ENCODE measurements at regions not wholly inside any gene's neighbourhood (a gene's known extent, or its start where the extent isn't known, plus 50 kb on each side); places are given as distances from the start of the nearest gene placed in this dataset.
"Not testable (repeated sequence)": the region's sequence is repeated elsewhere in the genome, so short reads cannot be mapped to it uniquely, and the experiment has no call there.

GRCh38 chr6:113049190-113049589 lies 702.1 kb downstream of the RFPL4B start:
- 91% methylated on average over 2 of the region's 2 CpGs for WGBS
- H3K36me3 ChIP-seq (ENCODE audit: insufficient read depth): no peaks in the 10 kb centered on the region
- no peak for DNase-seq (ENCODE audit: extremely low spot score)
- no peaks in the 10 kb centered on the region for H3K4me1 ChIP-seq (ENCODE audit: insufficient read depth)
- H3K27ac ChIP-seq (ENCODE audit: low read depth): no peak overlapping the region
- no peak overlapping the region for H3K4me3 ChIP-seq (ENCODE audit: low read depth, low read length)

- H3K4me3 ChIP-seq (ENCODE audit: low read depth, low read length): no peak overlapping the region
- DNase-seq (ENCODE audit: extremely low spot score): no peak
- no peaks in the 10 kb centered on the region for H3K4me1 ChIP-seq (ENCODE audit: insufficient read depth)
- WGBS: 67% methylated on average over 6 of the region's 6 CpGs
- H3K27ac ChIP-seq (ENCODE audit: low read depth): no peak overlapping the region
- no peaks in the 10 kb centered on the region for H3K36me3 ChIP-seq (ENCODE audit: insufficient read depth)
Measured at GRCh38 chr6:113050010-113050858, 703.1 kb downstream of the RFPL4B start.

DNA sequence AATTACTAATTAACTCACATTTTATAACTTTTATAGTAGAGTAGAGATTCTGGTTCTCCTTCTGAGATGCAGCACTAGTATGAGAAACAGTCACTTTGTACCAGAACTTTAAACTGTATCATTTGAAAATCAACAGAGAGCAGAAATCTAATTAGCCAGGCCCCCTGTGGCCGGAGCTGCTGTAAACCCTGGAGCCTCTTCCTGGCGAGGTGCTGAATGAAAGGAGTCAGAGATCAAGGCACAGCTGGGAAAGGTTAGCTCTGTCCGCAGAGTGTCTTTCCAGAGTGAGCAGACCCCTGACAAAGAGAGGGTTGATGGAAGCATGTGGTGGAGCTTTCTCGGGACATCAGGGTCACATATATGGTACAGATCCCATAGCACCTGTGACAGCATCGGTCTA lies 703.8 kb downstream of the RFPL4B start:
- 87% methylated on average over 5 of the region's 5 CpGs for WGBS
- Histone ChIP-seq H3K4me3 (ENCODE audit: low read depth, low read length) (no peak overlapping the region), H3K27ac (ENCODE audit: low read depth) (no peak overlapping the region), H3K4me1 (ENCODE audit: insufficient read depth) (no peaks in the 10 kb centered on the region), H3K36me3 (ENCODE audit: insufficient read depth) (no peaks in the 10 kb centered on the region)
- DNase-seq (ENCODE audit: extremely low spot score): no peak

- DNase-seq (ENCODE audit: extremely low spot score): peak; percentile 50
- WGBS: 36% methylated on average over 3 of the region's 3 CpGs
- no peak overlapping the region for H3K4me3 ChIP-seq (ENCODE audit: low read depth, low read length)
- no peaks in the 10 kb centered on the region for H3K36me3 ChIP-seq (ENCODE audit: insufficient read depth)
- no peaks in the 10 kb centered on the region for H3K4me1 ChIP-seq (ENCODE audit: insufficient read depth)
- H3K27ac ChIP-seq (ENCODE audit: low read depth): no peak overlapping the region
Measured at GRCh38 chr6:113052506-113052905, 705.4 kb downstream of the RFPL4B start.

- Histone ChIP-seq H3K27ac (ENCODE audit: low read depth) (no peak overlapping the region), H3K36me3 (ENCODE audit: insufficient read depth) (no peaks in the 10 kb centered on the region), H3K4me1 (ENCODE audit: insufficient read depth) (no peaks in the 10 kb centered on the region), H3K4me3 (ENCODE audit: low read depth, low read length) (no peak overlapping the region)
- DNase-seq (ENCODE audit: extremely low spot score): no peak
- WGBS: 48% methylated on average over 3 of the region's 3 CpGs
Measured at GRCh38 chr6:113055061-113055460, 707.9 kb downstream of the RFPL4B start.

DNA sequence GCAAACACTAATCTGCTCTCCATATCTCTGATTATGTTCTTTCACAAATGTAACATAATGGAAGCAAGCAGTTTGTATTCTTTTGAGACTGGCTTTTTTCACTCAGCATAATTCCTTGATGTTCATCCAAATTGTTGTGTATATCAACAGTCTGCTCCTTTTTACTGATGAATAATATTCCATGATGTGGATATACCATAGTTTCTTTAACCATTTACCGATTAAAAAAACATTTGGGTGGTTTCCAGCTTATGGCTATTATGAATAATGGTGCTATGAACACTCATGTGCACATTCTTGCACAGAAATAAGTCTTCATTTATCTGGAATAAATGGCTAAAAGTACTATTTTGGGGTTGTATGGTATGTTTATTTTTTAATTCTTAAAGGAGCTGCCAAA lies 708.9 kb downstream of the RFPL4B start:
- H3K36me3 ChIP-seq (ENCODE audit: insufficient read depth): no peaks in the 10 kb centered on the region
- 0% methylated on average over 1 of the region's 1 CpG for WGBS
- no peak overlapping the region for H3K4me3 ChIP-seq (ENCODE audit: low read depth, low read length)
- no peak for DNase-seq (ENCODE audit: extremely low spot score)
- H3K27ac ChIP-seq (ENCODE audit: low read depth): no peak overlapping the region
- H3K4me1 ChIP-seq (ENCODE audit: insufficient read depth): no peaks in the 10 kb centered on the region

DNA sequence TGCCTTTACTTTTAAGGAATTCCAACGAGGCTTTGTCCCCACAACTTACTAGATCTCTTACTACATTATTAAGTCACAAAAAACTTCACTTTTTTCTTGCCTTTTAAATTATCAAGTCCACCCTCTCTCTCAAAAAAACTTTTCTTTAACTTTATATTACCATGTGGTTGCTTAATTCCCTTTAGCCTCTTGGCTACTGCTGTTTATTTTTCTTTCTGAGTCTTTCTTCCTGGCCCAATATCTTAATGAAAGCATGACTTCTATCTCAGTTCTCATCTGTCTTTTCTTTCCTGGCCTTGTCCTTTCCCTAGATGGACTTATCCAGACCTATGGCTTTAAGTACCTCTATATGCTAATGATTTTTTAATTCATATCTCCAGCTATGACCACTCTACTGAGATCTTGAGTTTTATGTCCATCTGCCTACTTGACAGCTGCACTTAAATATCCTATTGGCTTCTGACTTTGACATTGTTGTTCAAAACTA lies 710.5 kb downstream of the RFPL4B start:
- no peaks in the 10 kb centered on the region for H3K36me3 ChIP-seq (ENCODE audit: insufficient read depth)
- H3K4me3 ChIP-seq (ENCODE audit: low read depth, low read length): no peak overlapping the region
- no peaks in the 10 kb centered on the region for H3K4me1 ChIP-seq (ENCODE audit: insufficient read depth)
- 72% methylated on average over 1 of the region's 1 CpG for WGBS
- H3K27ac ChIP-seq (ENCODE audit: low read depth): no peak overlapping the region
- no peak for DNase-seq (ENCODE audit: extremely low spot score)

DNA sequence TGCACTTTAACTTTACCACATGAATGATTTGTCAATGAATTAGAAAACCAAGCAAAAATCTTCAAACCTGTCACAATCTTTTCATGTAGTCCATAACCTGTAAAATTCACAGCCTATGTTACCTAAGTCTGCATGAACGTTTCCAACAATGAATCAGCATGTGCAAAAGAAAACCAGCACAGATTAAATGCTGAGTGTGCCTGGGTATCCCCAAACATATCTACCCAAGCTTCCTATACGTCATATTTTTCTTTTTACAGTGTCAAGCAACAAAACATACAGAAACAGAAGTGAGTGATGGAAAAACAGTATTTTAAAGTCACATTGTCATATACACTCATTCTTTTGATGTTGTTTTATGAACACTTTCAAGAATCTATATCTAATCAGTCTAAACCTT lies 713.5 kb downstream of the RFPL4B start:
- H3K27ac ChIP-seq (ENCODE audit: low read depth): no peak overlapping the region
- DNase-seq (ENCODE audit: extremely low spot score): no peak
- H3K4me3 ChIP-seq (ENCODE audit: low read depth, low read length): no peak overlapping the region
- no peaks in the 10 kb centered on the region for H3K4me1 ChIP-seq (ENCODE audit: insufficient read depth)
- WGBS: 83% methylated on average over 2 of the region's 2 CpGs
- H3K36me3 ChIP-seq (ENCODE audit: insufficient read depth): no peaks in the 10 kb centered on the region

DNA sequence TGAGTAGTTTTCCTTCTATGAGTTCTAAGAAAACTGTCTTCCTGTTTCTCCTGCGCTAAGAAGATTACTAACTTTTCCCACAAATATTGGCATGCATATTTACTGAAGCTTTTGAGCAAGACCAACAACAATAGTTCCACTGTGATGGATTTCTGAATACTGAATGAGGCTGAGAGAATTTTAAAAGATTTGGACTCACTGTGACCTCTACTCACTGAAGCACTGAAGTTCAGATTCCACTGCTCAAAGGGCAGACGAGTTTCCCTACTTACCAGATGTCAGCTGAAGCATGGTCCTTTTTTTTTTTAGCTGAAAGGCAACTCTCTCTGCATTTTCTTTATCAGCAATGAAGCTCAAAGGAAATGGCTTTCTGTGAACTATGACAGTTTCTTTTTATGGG lies 718.5 kb downstream of the RFPL4B start:
- WGBS: 45% methylated on average over 2 of the region's 2 CpGs
- Histone ChIP-seq H3K4me1 (ENCODE audit: insufficient read depth) (no peaks in the 10 kb centered on the region), H3K4me3 (ENCODE audit: low read depth, low read length) (no peak overlapping the region), H3K36me3 (ENCODE audit: insufficient read depth) (no peaks in the 10 kb centered on the region), H3K27ac (ENCODE audit: low read depth) (no peak overlapping the region)
- no peak for DNase-seq (ENCODE audit: extremely low spot score)

DNA sequence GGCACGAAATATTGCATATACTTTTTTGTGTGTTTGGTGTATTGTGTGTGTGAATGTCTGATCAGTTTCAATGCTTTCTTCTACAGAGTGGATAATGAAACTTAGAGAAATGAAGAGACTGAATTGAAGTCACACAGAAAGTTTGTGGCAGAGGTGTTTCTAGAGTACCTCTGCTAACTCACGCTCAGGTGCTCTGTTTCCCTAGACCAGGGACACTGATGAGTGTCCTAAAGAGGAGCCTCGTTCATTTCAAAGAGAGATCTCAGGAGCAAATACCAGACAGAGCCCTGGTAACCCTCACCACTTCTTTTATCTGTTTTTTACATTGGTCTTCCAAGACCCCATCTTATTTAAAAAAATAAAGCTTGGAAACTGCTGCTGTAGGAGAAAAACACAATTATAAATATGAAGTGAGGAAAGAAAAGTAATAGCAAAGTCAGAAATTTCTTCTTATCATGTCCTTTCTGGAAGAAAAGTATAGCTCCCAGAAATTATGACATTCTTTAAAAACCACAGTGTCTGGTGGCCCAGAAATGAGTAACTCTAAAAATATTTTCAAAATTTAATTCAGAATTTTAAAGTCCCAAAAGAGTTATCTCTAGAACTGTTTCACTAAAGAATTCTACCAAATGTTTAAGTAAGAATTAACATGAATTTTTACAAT lies 720.6 kb downstream of the RFPL4B start:
- H3K36me3 ChIP-seq (ENCODE audit: insufficient read depth): no peaks in the 10 kb centered on the region
- H3K27ac ChIP-seq (ENCODE audit: low read depth): no peak overlapping the region
- no peak for DNase-seq (ENCODE audit: extremely low spot score)
- H3K4me1 ChIP-seq (ENCODE audit: insufficient read depth): no peaks in the 10 kb centered on the region
- no peak overlapping the region for H3K4me3 ChIP-seq (ENCODE audit: low read depth, low read length)
- WGBS: 94% methylated on average over 3 of the region's 3 CpGs

GRCh38 chr6:113068570-113068969 lies 721.4 kb downstream of the RFPL4B start:
- Histone ChIP-seq H3K4me3 (ENCODE audit: low read depth, low read length) (no peak overlapping the region), H3K36me3 (ENCODE audit: insufficient read depth) (no peaks in the 10 kb centered on the region), H3K27ac (ENCODE audit: low read depth) (no peak overlapping the region), H3K4me1 (ENCODE audit: insufficient read depth) (no peaks in the 10 kb centered on the region)
- no peak for DNase-seq (ENCODE audit: extremely low spot score)
- 79% methylated on average over 2 of the region's 2 CpGs for WGBS

GRCh38 chr6:113070681-113071080 lies 723.6 kb downstream of the RFPL4B start:
- not testable (repeated sequence) for H3K27ac ChIP-seq (ENCODE audit: low read depth); DNase-seq (ENCODE audit: extremely low spot score); H3K4me1 ChIP-seq (ENCODE audit: insufficient read depth); H3K36me3 ChIP-seq (ENCODE audit: insufficient read depth); H3K4me3 ChIP-seq (ENCODE audit: low read depth, low read length)
- WGBS: 96% methylated on average over 3 of the region's 3 CpGs

- DNase-seq (ENCODE audit: extremely low spot score): no peak
- H3K4me1 ChIP-seq (ENCODE audit: insufficient read depth): no peaks in the 10 kb centered on the region
- H3K36me3 ChIP-seq (ENCODE audit: insufficient read depth): no peaks in the 10 kb centered on the region
- H3K4me3 ChIP-seq (ENCODE audit: low read depth, low read length): no peak overlapping the region
- WGBS: 60% methylated on average over 1 of the region's 1 CpG
- no peak overlapping the region for H3K27ac ChIP-seq (ENCODE audit: low read depth)
Measured at GRCh38 chr6:113073611-113074191, 726.6 kb downstream of the RFPL4B start.

GRCh38 chr6:113076116-113076515 lies 729.0 kb downstream of the RFPL4B start:
- 77% methylated on average over 3 of the region's 3 CpGs for WGBS
- H3K27ac ChIP-seq (ENCODE audit: low read depth): no peak overlapping the region
- no peaks in the 10 kb centered on the region for H3K36me3 ChIP-seq (ENCODE audit: insufficient read depth)
- no peak overlapping the region for H3K4me3 ChIP-seq (ENCODE audit: low read depth, low read length)
- H3K4me1 ChIP-seq (ENCODE audit: insufficient read depth): no peaks in the 10 kb centered on the region
- no peak for DNase-seq (ENCODE audit: extremely low spot score)
